GM23338 (cell line): ENCODE measurements at regions not wholly inside any gene's neighbourhood (a gene's known extent, or its start where the extent isn't known, plus 50 kb on each side); places are given as distances from the start of the nearest gene placed in this dataset.

Experiments used
- ATAC-seq: fragments of 200-7000 bp; cut with Tn5 transposase; 3 replicates; pipeline ENCODE4 v1.9.1; 2020
- DNase-seq: peaks from one replicate; pipeline ENCODE4 v3.0.0-alpha.2; 2015; ENCODE audit warnings: low spot score
- H2AFZ ChIP-seq: fragments of 200-600 bp; sonication (generic); 2 replicates; pipeline ENCODE4 v1.8.0; 2016; ENCODE audit warnings: antibody characterized with exemption, mild to moderate bottlenecking, moderate library complexity
- H3F3A ChIP-seq: fragments of 200-600 bp; sonication (generic); replicated peaks from 2 replicates; pipeline ENCODE4 v1.8.0; 2017; ENCODE audit warnings: antibody characterized with exemption, mixed run types, low read depth
- H3K27ac ChIP-seq: fragments of 200-600 bp; sonication (generic); 2 replicates; pipeline ENCODE4 v1.6.1; 2016; ENCODE audit warnings: low read depth
- H3K27me3 ChIP-seq: fragments of 200-600 bp; sonication (generic); 2 replicates; pipeline ENCODE4 v1.8.0; 2016; ENCODE audit warnings: mild to moderate bottlenecking, mixed run types, moderate library complexity; ENCODE audit not compliant: insufficient read depth
- H3K36me3 ChIP-seq: fragments of 200-600 bp; sonication (generic); 2 replicates; pipeline ENCODE4 v1.8.0; 2016; ENCODE audit warnings: mild to moderate bottlenecking; ENCODE audit not compliant: insufficient read depth
- H3K4me1 ChIP-seq: fragments of 200-600 bp; sonication (generic); 2 replicates; pipeline ENCODE4 v1.8.0; 2016; ENCODE audit warnings: mild to moderate bottlenecking, moderate library complexity; ENCODE audit not compliant: insufficient read depth
- H3K4me2 ChIP-seq: fragments of 200-600 bp; sonication (generic); 2 replicates; pipeline ENCODE4 v1.7.1; 2017; ENCODE audit warnings: mixed run types
- H3K4me3 ChIP-seq: fragments of 200-600 bp; sonication (generic); 2 replicates; pipeline ENCODE4 v1.6.1; 2016; ENCODE audit warnings: mixed run types
- H3K79me2 ChIP-seq: fragments of 200-600 bp; sonication (generic); replicated peaks from 2 replicates; pipeline ENCODE4 v1.8.0; 2017; ENCODE audit warnings: mild to moderate bottlenecking; ENCODE audit not compliant: insufficient read depth
- H3K9me2 ChIP-seq: fragments of 200-600 bp; sonication (generic); 2 replicates; pipeline ENCODE4 v1.8.0; 2017; ENCODE audit not compliant: insufficient read depth
- H4K20me1 ChIP-seq: fragments of 200-600 bp; sonication (generic); replicated peaks from 2 replicates; pipeline ENCODE4 v1.8.0; 2017; ENCODE audit warnings: mild to moderate bottlenecking; ENCODE audit not compliant: insufficient read depth
- H3K27ac Mint-ChIP-seq: 2 replicates; pipeline ENCODE4 v1.8.0; 2020; ENCODE audit warnings: inconsistent platforms, mild to moderate bottlenecking, moderate library complexity, mixed read lengths
- H3K27me3 Mint-ChIP-seq: 3 replicates; pipeline ENCODE4 v1.8.0; 2022; ENCODE audit warnings: low read depth, mild to moderate bottlenecking, moderate library complexity, mixed read lengths, inconsistent platforms; ENCODE audit not compliant: insufficient read depth, poor library complexity
- H3K36me3 Mint-ChIP-seq: 3 replicates; pipeline ENCODE4 v1.8.0; 2021; ENCODE audit warnings: low read depth, mild to moderate bottlenecking, inconsistent platforms, moderate library complexity, mixed read lengths
- H3K4me1 Mint-ChIP-seq: 3 replicates; pipeline ENCODE4 v1.8.0; 2020; ENCODE audit warnings: mild to moderate bottlenecking, inconsistent platforms, mixed read lengths
- H3K4me3 Mint-ChIP-seq: 3 replicates; pipeline ENCODE4 v1.8.0; 2021; ENCODE audit warnings: moderate library complexity, mild to moderate bottlenecking, inconsistent platforms, mixed read lengths
- H3K9me3 Mint-ChIP-seq: 3 replicates; pipeline ENCODE4 v1.8.0; 2020; ENCODE audit warnings: moderate library complexity, mild to moderate bottlenecking, inconsistent platforms, mixed read lengths
- CREB1 ChIP-seq: fragments of 250-450 bp; sonication (Bioruptor Pico); IDR thresholded peaks from 2 replicates; pipeline ENCODE4 v1.5.0; 2020; ENCODE audit warnings: low read depth, mild to moderate bottlenecking, moderate library complexity
- EZH2 ChIP-seq: fragments of 200-600 bp; sonication (generic); IDR thresholded peaks from one replicate; pipeline ENCODE4 v1.8.0; 2017; ENCODE audit warnings: antibody characterized with exemption, mild to moderate bottlenecking, low read depth; ENCODE audit not compliant: unreplicated experiment
- EZH2phosphoT487 ChIP-seq: fragments of 200-600 bp; sonication (generic); IDR thresholded peaks from one replicate; pipeline ENCODE4 v1.8.1; 2018; ENCODE audit warnings: antibody characterized with exemption; ENCODE audit not compliant: unreplicated experiment
- JUNB ChIP-seq: IDR thresholded peaks from one replicate; pipeline ENCODE4 v1.6.1; 2016; ENCODE audit warnings: antibody characterized with exemption; ENCODE audit not compliant: unreplicated experiment
- NANOG ChIP-seq: IDR thresholded peaks from 2 replicates; pipeline ENCODE4 v1.6.1; 2016; ENCODE audit warnings: antibody characterized with exemption, borderline replicate concordance
- POLR2AphosphoS5 ChIP-seq: IDR thresholded peaks from 2 replicates; pipeline ENCODE4 v1.6.1; 2016; ENCODE audit warnings: antibody characterized with exemption, low read depth
- STAT1 ChIP-seq: IDR thresholded peaks from one replicate; pipeline ENCODE4 v1.6.1; 2016; ENCODE audit warnings: antibody characterized with exemption; ENCODE audit not compliant: unreplicated experiment
- ZNF114 ChIP-seq: fragments of 250-450 bp; sonication (Bioruptor Pico); IDR thresholded peaks from 2 replicates; pipeline ENCODE4 v1.5.0; 2020; ENCODE audit warnings: mild to moderate bottlenecking, moderate library complexity
- ZNF331 ChIP-seq: fragments of 250-450 bp; sonication (Bioruptor Pico); IDR thresholded peaks from 2 replicates; pipeline ENCODE4 v1.5.0; 2020; ENCODE audit warnings: low read depth, mild to moderate bottlenecking, moderate library complexity
- TF ChIP-seq, protein P1 (sequence below): IDR thresholded peaks from one replicate; pipeline ENCODE4 v1.6.1; 2018; ENCODE audit warnings: antibody characterized with exemption; ENCODE audit not compliant: unreplicated experiment
- TF ChIP-seq, protein P2 (sequence below), 2 experiments: fragments of 200-600 bp in 1 of 2; sonication (generic) in 1 of 2; conservative IDR thresholded peaks; 2 replicates each; pipeline versions ENCODE4 v1.5.1 to v1.6.1; 2016 to 2017; ENCODE audit warnings: antibody characterized with exemption in 2 of 2, low read depth in 2 of 2, mild to moderate bottlenecking in 2 of 2, moderate library complexity in 1 of 2
- TF ChIP-seq, protein P3 (sequence below): IDR thresholded peaks from 2 replicates; pipeline ENCODE4 v1.6.1; 2016; ENCODE audit warnings: antibody characterized with exemption
- TF ChIP-seq, protein P4 (sequence below): fragments of 250-450 bp; sonication (Bioruptor Pico); IDR thresholded peaks from 2 replicates; pipeline ENCODE4 v1.5.0; 2020; ENCODE audit warnings: mild to moderate bottlenecking, moderate library complexity

DNA sequence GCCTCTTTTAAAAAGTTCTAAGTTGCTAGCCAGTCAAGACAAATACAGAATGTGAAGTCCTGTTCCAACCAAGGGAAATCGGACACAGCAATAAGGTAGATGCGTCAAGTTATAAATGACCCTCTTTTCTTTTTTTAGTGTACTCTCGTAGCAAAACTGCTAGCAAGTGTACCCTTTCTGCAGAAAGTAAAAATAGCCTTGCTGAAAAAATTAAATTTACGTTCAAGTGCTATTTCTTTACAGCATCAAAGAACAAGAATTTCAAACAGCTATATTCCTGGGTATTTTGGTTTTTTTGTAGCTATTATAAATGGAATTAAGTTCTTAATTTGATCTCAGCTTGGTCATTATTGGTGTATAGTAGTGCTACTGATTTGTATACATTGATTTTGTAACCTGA, 119.2 kb downstream of the NAA11 start:
- Histone ChIP-seq H3K79me2 (no peaks in the 10 kb centered on the region), H3F3A (no peaks in the 10 kb centered on the region), H3K27me3 (no peaks in the 10 kb centered on the region), H2AFZ (no peak overlapping the region), H3K27ac (no peak overlapping the region), H3K9me2 (no peaks in the 10 kb centered on the region), H3K4me2 (no peak overlapping the region), H3K36me3 (no peaks in the 10 kb centered on the region), H4K20me1 (no peaks in the 10 kb centered on the region), H3K4me1 (no peaks in the 10 kb centered on the region), H3K4me3 (no peak overlapping the region)
- no peak overlapping the region for H3K4me3 Mint-ChIP-seq
- H3K9me3 Mint-ChIP-seq: peaks cover 17% of the 10 kb centered on the region
- ATAC-seq: no peak
- H3K36me3 Mint-ChIP-seq: peaks cover 13% of the 10 kb centered on the region
- no peak for DNase-seq
- TF ChIP-seq JUNB (no peak), STAT1 (no peak), POLR2AphosphoS5 (no peak), NANOG (no peak), EZH2 (no peak), ZNF331 (CRISPR knock-in tag) (no peak), EZH2phosphoT487 (no peak), CREB1 (CRISPR knock-in tag) (no peak), ZNF114 (no peak)
- TF ChIP-seq, protein P1, sequence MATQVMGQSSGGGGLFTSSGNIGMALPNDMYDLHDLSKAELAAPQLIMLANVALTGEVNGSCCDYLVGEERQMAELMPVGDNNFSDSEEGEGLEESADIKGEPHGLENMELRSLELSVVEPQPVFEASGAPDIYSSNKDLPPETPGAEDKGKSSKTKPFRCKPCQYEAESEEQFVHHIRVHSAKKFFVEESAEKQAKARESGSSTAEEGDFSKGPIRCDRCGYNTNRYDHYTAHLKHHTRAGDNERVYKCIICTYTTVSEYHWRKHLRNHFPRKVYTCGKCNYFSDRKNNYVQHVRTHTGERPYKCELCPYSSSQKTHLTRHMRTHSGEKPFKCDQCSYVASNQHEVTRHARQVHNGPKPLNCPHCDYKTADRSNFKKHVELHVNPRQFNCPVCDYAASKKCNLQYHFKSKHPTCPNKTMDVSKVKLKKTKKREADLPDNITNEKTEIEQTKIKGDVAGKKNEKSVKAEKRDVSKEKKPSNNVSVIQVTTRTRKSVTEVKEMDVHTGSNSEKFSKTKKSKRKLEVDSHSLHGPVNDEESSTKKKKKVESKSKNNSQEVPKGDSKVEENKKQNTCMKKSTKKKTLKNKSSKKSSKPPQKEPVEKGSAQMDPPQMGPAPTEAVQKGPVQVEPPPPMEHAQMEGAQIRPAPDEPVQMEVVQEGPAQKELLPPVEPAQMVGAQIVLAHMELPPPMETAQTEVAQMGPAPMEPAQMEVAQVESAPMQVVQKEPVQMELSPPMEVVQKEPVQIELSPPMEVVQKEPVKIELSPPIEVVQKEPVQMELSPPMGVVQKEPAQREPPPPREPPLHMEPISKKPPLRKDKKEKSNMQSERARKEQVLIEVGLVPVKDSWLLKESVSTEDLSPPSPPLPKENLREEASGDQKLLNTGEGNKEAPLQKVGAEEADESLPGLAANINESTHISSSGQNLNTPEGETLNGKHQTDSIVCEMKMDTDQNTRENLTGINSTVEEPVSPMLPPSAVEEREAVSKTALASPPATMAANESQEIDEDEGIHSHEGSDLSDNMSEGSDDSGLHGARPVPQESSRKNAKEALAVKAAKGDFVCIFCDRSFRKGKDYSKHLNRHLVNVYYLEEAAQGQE: no peak
- TF ChIP-seq, protein P2, sequence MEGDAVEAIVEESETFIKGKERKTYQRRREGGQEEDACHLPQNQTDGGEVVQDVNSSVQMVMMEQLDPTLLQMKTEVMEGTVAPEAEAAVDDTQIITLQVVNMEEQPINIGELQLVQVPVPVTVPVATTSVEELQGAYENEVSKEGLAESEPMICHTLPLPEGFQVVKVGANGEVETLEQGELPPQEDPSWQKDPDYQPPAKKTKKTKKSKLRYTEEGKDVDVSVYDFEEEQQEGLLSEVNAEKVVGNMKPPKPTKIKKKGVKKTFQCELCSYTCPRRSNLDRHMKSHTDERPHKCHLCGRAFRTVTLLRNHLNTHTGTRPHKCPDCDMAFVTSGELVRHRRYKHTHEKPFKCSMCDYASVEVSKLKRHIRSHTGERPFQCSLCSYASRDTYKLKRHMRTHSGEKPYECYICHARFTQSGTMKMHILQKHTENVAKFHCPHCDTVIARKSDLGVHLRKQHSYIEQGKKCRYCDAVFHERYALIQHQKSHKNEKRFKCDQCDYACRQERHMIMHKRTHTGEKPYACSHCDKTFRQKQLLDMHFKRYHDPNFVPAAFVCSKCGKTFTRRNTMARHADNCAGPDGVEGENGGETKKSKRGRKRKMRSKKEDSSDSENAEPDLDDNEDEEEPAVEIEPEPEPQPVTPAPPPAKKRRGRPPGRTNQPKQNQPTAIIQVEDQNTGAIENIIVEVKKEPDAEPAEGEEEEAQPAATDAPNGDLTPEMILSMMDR (conservative IDR thresholded peaks at IDR 0.05; ENCODE audit: low read depth in 2 of 2): no peak
- TF ChIP-seq, protein P3, sequence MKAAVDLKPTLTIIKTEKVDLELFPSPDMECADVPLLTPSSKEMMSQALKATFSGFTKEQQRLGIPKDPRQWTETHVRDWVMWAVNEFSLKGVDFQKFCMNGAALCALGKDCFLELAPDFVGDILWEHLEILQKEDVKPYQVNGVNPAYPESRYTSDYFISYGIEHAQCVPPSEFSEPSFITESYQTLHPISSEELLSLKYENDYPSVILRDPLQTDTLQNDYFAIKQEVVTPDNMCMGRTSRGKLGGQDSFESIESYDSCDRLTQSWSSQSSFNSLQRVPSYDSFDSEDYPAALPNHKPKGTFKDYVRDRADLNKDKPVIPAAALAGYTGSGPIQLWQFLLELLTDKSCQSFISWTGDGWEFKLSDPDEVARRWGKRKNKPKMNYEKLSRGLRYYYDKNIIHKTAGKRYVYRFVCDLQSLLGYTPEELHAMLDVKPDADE: no peak
- TF ChIP-seq, protein P4, sequence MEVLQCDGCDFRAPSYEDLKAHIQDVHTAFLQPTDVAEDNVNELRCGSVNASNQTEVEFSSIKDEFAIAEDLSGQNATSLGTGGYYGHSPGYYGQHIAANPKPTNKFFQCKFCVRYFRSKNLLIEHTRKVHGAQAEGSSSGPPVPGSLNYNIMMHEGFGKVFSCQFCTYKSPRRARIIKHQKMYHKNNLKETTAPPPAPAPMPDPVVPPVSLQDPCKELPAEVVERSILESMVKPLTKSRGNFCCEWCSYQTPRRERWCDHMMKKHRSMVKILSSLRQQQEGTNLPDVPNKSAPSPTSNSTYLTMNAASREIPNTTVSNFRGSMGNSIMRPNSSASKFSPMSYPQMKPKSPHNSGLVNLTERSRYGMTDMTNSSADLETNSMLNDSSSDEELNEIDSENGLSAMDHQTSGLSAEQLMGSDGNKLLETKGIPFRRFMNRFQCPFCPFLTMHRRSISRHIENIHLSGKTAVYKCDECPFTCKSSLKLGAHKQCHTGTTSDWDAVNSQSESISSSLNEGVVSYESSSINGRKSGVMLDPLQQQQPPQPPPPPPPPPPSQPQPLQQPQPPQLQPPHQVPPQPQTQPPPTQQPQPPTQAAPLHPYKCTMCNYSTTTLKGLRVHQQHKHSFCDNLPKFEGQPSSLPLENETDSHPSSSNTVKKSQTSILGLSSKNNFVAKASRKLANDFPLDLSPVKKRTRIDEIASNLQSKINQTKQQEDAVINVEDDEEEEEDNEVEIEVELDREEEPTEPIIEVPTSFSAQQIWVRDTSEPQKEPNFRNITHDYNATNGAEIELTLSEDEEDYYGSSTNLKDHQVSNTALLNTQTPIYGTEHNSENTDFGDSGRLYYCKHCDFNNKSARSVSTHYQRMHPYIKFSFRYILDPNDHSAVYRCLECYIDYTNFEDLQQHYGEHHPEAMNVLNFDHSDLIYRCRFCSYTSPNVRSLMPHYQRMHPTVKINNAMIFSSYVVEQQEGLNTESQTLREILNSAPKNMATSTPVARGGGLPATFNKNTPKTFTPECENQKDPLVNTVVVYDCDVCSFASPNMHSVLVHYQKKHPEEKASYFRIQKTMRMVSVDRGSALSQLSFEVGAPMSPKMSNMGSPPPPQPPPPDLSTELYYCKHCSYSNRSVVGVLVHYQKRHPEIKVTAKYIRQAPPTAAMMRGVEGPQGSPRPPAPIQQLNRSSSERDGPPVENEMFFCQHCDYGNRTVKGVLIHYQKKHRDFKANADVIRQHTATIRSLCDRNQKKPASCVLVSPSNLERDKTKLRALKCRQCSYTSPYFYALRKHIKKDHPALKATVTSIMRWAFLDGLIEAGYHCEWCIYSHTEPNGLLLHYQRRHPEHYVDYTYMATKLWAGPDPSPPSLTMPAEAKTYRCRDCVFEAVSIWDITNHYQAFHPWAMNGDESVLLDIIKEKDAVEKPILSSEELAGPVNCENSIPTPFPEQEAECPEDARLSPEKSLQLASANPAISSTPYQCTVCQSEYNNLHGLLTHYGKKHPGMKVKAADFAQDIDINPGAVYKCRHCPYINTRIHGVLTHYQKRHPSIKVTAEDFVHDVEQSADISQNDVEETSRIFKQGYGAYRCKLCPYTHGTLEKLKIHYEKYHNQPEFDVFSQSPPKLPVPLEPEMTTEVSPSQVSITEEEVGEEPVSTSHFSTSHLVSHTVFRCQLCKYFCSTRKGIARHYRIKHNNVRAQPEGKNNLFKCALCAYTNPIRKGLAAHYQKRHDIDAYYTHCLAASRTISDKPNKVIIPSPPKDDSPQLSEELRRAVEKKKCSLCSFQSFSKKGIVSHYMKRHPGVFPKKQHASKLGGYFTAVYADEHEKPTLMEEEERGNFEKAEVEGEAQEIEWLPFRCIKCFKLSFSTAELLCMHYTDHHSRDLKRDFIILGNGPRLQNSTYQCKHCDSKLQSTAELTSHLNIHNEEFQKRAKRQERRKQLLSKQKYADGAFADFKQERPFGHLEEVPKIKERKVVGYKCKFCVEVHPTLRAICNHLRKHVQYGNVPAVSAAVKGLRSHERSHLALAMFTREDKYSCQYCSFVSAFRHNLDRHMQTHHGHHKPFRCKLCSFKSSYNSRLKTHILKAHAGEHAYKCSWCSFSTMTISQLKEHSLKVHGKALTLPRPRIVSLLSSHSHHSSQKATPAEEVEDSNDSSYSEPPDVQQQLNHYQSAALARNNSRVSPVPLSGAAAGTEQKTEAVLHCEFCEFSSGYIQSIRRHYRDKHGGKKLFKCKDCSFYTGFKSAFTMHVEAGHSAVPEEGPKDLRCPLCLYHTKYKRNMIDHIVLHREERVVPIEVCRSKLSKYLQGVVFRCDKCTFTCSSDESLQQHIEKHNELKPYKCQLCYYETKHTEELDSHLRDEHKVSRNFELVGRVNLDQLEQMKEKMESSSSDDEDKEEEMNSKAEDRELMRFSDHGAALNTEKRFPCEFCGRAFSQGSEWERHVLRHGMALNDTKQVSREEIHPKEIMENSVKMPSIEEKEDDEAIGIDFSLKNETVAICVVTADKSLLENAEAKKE (CRISPR knock-in tag): no peak
- H3K27me3 Mint-ChIP-seq: no peaks in the 10 kb centered on the region
- no peak overlapping the region for H3K27ac Mint-ChIP-seq
- H3K4me1 Mint-ChIP-seq: peaks cover 6% of the 10 kb centered on the region; the same call in 1 of the 3 replicates
